SU-DHL-6 (cell line): ENCODE measurements at regions not wholly inside any gene's neighbourhood (a gene's known extent, or its start where the extent isn't known, plus 50 kb on each side); places are given as distances from the start of the nearest gene placed in this dataset.

Experiments used
- H2AFZ ChIP-seq: fragments of 200-600 bp; sonication (generic); 2 replicates; pipeline ENCODE4 v1.6.1; 2014; ENCODE audit warnings: low read depth, mild to moderate bottlenecking, moderate library complexity, mixed read lengths, antibody characterized with exemption, low read length; ENCODE audit not compliant: severe bottlenecking
- H3F3A ChIP-seq: fragments of 200-600 bp; shearing (Covaris generic); 2 replicates; pipeline ENCODE4 v1.6.0; 2016; ENCODE audit warnings: antibody characterized with exemption, mild to moderate bottlenecking; ENCODE audit not compliant: insufficient read depth
- H3K27ac ChIP-seq: fragments of 200-600 bp; sonication (generic); 2 replicates; pipeline ENCODE4 v1.5.1; 2016; ENCODE audit warnings: low read depth, mild to moderate bottlenecking, low read length, moderate library complexity, mixed read lengths
- H3K27me3 ChIP-seq: fragments of 200-600 bp; sonication (generic), shearing (Covaris generic); 2 replicates; pipeline ENCODE4 v1.6.0; 2014; ENCODE audit warnings: mild to moderate bottlenecking, low read length
- H3K36me3 ChIP-seq: fragments of 200-600 bp; sonication (generic); 2 replicates; pipeline ENCODE4 v1.6.1; 2014; ENCODE audit warnings: mild to moderate bottlenecking, low read length, mixed read lengths
- H3K4me2 ChIP-seq: fragments of 300-600, 200-600 bp; shearing (Covaris generic), sonication (generic); 2 replicates; pipeline ENCODE4 v1.6.0; 2014; ENCODE audit warnings: low read length, low read depth, mild to moderate bottlenecking; ENCODE audit not compliant: poor library complexity, severe bottlenecking
- H3K4me3 ChIP-seq: fragments of 200-600 bp; sonication (generic); 2 replicates; pipeline ENCODE4 v1.5.1; 2014; ENCODE audit warnings: antibody characterized with exemption, low read length, mild to moderate bottlenecking, mixed read lengths; ENCODE audit not compliant: insufficient read depth, poor library complexity, severe bottlenecking
- H3K79me2 ChIP-seq: fragments of 200-600 bp; sonication (generic); 2 replicates; pipeline ENCODE4 v1.6.1; 2014; ENCODE audit warnings: mild to moderate bottlenecking, low read length, moderate library complexity; ENCODE audit not compliant: insufficient read depth
- H3K9ac ChIP-seq: fragments of 200-600 bp; sonication (generic); 2 replicates; pipeline ENCODE4 v1.7.0; 2014; ENCODE audit warnings: mild to moderate bottlenecking, low read length
- H3K9me2 ChIP-seq: fragments of 200-600 bp; sonication (generic); replicated peaks from 2 replicates; pipeline ENCODE4 v1.6.1; 2014; ENCODE audit warnings: low read length; ENCODE audit not compliant: insufficient read depth
- H3K9me3 ChIP-seq: fragments of 200-600 bp; sonication (generic); 2 replicates; pipeline ENCODE4 v1.6.1; 2014; ENCODE audit warnings: low read length, mixed read lengths; ENCODE audit not compliant: insufficient read depth
- H4K20me1 ChIP-seq: fragments of 200-600 bp; sonication (generic); 2 replicates; pipeline ENCODE4 v1.6.1; 2014; ENCODE audit warnings: low read depth, mild to moderate bottlenecking, antibody characterized with exemption, low read length, moderate library complexity, mixed read lengths
- EZH2phosphoT487 ChIP-seq: fragments of 200-600 bp; sonication (generic), shearing (Covaris generic); conservative IDR thresholded peaks from 2 replicates; pipeline ENCODE4 v1.6.1; 2018; ENCODE audit warnings: mild to moderate bottlenecking, antibody characterized with exemption, low read length, moderate library complexity, mixed read lengths
- TF ChIP-seq, protein P1 (sequence below): fragments of 200-600 bp; sonication (generic); IDR thresholded peaks from one replicate; pipeline ENCODE4 v1.5.1; 2017; ENCODE audit warnings: antibody characterized with exemption, mild to moderate bottlenecking, low read length, moderate library complexity; ENCODE audit not compliant: insufficient read depth, poor library complexity, severe bottlenecking

DNA sequence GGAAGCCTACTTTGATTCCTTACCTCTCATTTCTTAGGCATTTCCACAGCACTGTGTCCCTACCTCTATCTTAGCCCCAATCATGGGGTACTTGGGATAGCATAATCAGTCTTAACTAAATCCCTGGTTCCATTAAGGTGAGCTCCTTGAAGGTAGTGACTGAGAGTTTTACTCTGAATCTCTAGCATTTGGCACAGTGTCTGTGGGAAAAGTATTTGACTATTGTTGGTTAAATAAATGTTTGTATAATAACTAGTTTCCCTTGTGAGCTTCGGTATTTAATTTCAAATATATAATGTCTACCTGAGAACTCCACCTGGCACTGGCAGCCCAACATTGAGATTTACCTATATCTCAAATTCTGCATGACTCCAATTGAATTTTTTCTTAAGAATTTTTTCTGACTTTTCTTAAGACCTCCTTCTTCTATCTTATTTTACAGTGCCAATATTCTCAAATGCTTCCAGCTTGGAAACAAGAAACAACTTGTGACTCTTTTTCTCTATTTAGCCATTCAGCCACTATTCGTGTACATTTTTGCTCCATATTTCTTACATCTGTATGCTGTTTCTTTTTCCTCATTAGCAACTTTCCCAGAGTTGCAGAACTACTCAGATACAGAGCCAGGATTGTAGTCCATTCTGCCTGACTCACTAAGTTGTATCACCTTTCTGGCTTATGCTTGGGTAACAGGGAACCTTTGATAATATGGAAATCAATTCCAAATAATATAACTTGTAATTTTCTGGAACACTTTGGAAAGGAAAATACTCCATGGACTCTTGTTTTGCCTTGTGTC lies 214.0 kb upstream of the NT5C1B start:
- no peaks in the 10 kb centered on the region for H4K20me1 ChIP-seq
- H3F3A ChIP-seq = no peaks in the 10 kb centered on the region
- no peak overlapping the region for H3K9ac ChIP-seq
- no peaks in the 10 kb centered on the region for H3K9me3 ChIP-seq
- H3K79me2 ChIP-seq = no peaks in the 10 kb centered on the region
- H2AFZ ChIP-seq = no peak overlapping the region
- no peaks in the 10 kb centered on the region for H3K36me3 ChIP-seq
- TF ChIP-seq, protein P1, sequence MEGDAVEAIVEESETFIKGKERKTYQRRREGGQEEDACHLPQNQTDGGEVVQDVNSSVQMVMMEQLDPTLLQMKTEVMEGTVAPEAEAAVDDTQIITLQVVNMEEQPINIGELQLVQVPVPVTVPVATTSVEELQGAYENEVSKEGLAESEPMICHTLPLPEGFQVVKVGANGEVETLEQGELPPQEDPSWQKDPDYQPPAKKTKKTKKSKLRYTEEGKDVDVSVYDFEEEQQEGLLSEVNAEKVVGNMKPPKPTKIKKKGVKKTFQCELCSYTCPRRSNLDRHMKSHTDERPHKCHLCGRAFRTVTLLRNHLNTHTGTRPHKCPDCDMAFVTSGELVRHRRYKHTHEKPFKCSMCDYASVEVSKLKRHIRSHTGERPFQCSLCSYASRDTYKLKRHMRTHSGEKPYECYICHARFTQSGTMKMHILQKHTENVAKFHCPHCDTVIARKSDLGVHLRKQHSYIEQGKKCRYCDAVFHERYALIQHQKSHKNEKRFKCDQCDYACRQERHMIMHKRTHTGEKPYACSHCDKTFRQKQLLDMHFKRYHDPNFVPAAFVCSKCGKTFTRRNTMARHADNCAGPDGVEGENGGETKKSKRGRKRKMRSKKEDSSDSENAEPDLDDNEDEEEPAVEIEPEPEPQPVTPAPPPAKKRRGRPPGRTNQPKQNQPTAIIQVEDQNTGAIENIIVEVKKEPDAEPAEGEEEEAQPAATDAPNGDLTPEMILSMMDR = no peak
- no peak for TF ChIP-seq EZH2phosphoT487
- H3K27ac ChIP-seq = no peak overlapping the region
- H3K9me2 ChIP-seq = no peaks in the 10 kb centered on the region; the same call in 1 of the 2 replicates
- H3K4me3 ChIP-seq = no peak overlapping the region
- no peaks in the 10 kb centered on the region for H3K27me3 ChIP-seq
- no peak overlapping the region for H3K4me2 ChIP-seq

- no peak overlapping the region for H3K4me2 ChIP-seq
- no peak overlapping the region for H2AFZ ChIP-seq
- H3F3A ChIP-seq = no peaks in the 10 kb centered on the region
- H3K36me3 ChIP-seq = no peaks in the 10 kb centered on the region
- no peak overlapping the region for H3K27ac ChIP-seq
- no peaks in the 10 kb centered on the region for H3K79me2 ChIP-seq
- no peaks in the 10 kb centered on the region for H3K27me3 ChIP-seq
- H3K9ac ChIP-seq = no peak overlapping the region
- TF ChIP-seq, protein P1 = no peak
- TF ChIP-seq EZH2phosphoT487 = no peak
- H3K9me3 ChIP-seq = no peaks in the 10 kb centered on the region
- no peaks in the 10 kb centered on the region for H4K20me1 ChIP-seq
- no peaks in the 10 kb centered on the region; the same call in 1 of the 2 replicates for H3K9me2 ChIP-seq
- H3K4me3 ChIP-seq = no peak overlapping the region
Observed at GRCh38 chr2:18800240-18800971, 211.0 kb upstream of the NT5C1B start.

- Histone ChIP-seq H2AFZ (no peak overlapping the region), H3K27ac (no peak overlapping the region), H3K4me2 (no peak overlapping the region), H3F3A (no peaks in the 10 kb centered on the region), H3K4me3 (no peak overlapping the region), H3K27me3 (no peaks in the 10 kb centered on the region), H4K20me1 (no peaks in the 10 kb centered on the region), H3K36me3 (no peaks in the 10 kb centered on the region), H3K9ac (no peak overlapping the region), H3K79me2 (no peaks in the 10 kb centered on the region), H3K9me2 (no peaks in the 10 kb centered on the region; the same call in 1 of the 2 replicates), H3K9me3 (no peaks in the 10 kb centered on the region)
- no peak for TF ChIP-seq EZH2phosphoT487
- TF ChIP-seq, protein P1 = no peak
Observed at GRCh38 chr2:18799397-18799796, 210.0 kb upstream of the NT5C1B start.
